HCT116 (cell line): ENCODE measurements at regions not wholly inside any gene's neighbourhood (a gene's known extent, or its start where the extent isn't known, plus 50 kb on each side); places are given as distances from the start of the nearest gene placed in this dataset.

Source experiments
- ATAC-seq: fragments of 200-7000 bp; cut with Tn5 transposase; 2 replicates; pipeline ENCODE4 v1.9.1; 2020; ENCODE audit warnings: mild to moderate bottlenecking, moderate library complexity
- BruUV-seq: library from RNA; stranded (reverse); fragments of 400-500 nt; replicated peaks from 2 replicates; lab custom pipeline; 2021; lab: Mats Ljungman, UMichigan
- CTCF ChIA-PET: fragments of 300-600 bp; sonication (Branson Sonifier 250); formaldehyde crosslinking; loops from one replicate; lab custom pipeline; 2021; ENCODE audit warnings: antibody characterized with exemption; lab: Charles Lee
- POLR2A ChIA-PET: fragments of 300-600, 350-600 bp; sonication (Branson Sonifier 250); formaldehyde crosslinking; loops from one replicate; lab custom pipeline; 2021; ENCODE audit warnings: antibody characterized with exemption; lab: Charles Lee
- RAD21 ChIA-PET, 2 experiments: fragments of 300-600 bp; sonication (Branson Sonifier 250); formaldehyde crosslinking; loops; one replicate each; lab custom pipeline; 2023; ENCODE audit warnings: low total read pairs in 2 of 2; ENCODE audit not compliant: uncharacterized antibody in 2 of 2, unreplicated experiment in 2 of 2, low non-redundant PET in 1 of 2; lab: Charles Lee
- DNase-seq: peaks from one replicate; pipeline ENCODE4 v3.0.0-alpha.2; 2010; ENCODE audit warnings: low read depth, low spot score
- H2AFZ ChIP-seq: fragments of 200-600 bp; shearing (Covaris generic), sonication (generic); 2 replicates; pipeline ENCODE4 v1.6.1; 2017; ENCODE audit warnings: low read depth, mixed run types, mixed read lengths, antibody characterized with exemption, low read length; ENCODE audit not compliant: poor library complexity, severe bottlenecking
- H3K27ac ChIP-seq: 2 replicates; pipeline ENCODE4 v1.5.1; 2012; ENCODE audit warnings: low read depth, low read length
- H3K27me3 ChIP-seq: fragments of 200-600 bp; sonication (generic); 2 replicates; pipeline ENCODE4 v1.6.1; 2016; ENCODE audit warnings: mixed run types, low read length, mixed read lengths; ENCODE audit not compliant: insufficient read depth
- H3K36me3 ChIP-seq, 2 experiments: fragments of 200-500 bp in 1 of 2; fragments of 200-600 bp in 1 of 2; sonication (Bioruptor generic) in 1 of 2; sonication (generic) in 1 of 2; 2 replicates each; pipeline versions ENCODE4 v1.5.1 to v1.6.1; 2014 to 2016; ENCODE audit warnings: low read length in 2 of 2, inconsistent platforms in 1 of 2, mixed read lengths in 1 of 2, mixed run types in 1 of 2; ENCODE audit not compliant: insufficient read depth in 2 of 2, control insufficient read depth in 1 of 2
- H3K4me1 ChIP-seq, 2 experiments: fragments of 200-600 bp in 1 of 2; sonication (generic) in 1 of 2; 2 replicates each; pipeline versions ENCODE4 v1.5.1 to v1.6.1; 2012 to 2017; ENCODE audit warnings: low read length in 2 of 2, inconsistent platforms in 1 of 2, mild to moderate bottlenecking in 1 of 2, mixed read lengths in 1 of 2, mixed run types in 1 of 2, moderate library complexity in 1 of 2; ENCODE audit not compliant: insufficient read depth in 2 of 2, control insufficient read depth in 1 of 2
- H3K4me2 ChIP-seq: fragments of 200-600 bp; sonication (generic); 2 replicates; pipeline ENCODE4 v1.6.1; 2017; ENCODE audit warnings: mixed run types, low read length, mixed read lengths
- H3K4me3 ChIP-seq, 2 experiments: fragments of 200-600 bp in 1 of 2; sonication (generic) in 1 of 2; replicated peaks in 1 of 2; 2 replicates each; pipeline ENCODE4 v1.5.1; 2011 to 2016; ENCODE audit warnings: low read length in 2 of 2, control low read depth in 1 of 2, low read depth in 1 of 2, mild to moderate bottlenecking in 1 of 2, mixed read lengths in 1 of 2, mixed run types in 1 of 2
- H3K79me2 ChIP-seq: fragments of 200-600 bp; sonication (generic); 2 replicates; pipeline ENCODE4 v1.6.1; 2017; ENCODE audit warnings: mild to moderate bottlenecking, mixed run types, low read length, moderate library complexity, mixed read lengths; ENCODE audit not compliant: insufficient read depth
- H3K9ac ChIP-seq: fragments of 200-600 bp; sonication (generic); 2 replicates; pipeline ENCODE4 v1.6.1; 2016; ENCODE audit warnings: low read length, mixed read lengths
- H3K9me2 ChIP-seq: fragments of 200-600 bp; sonication (generic), shearing (Covaris generic); 2 replicates; pipeline ENCODE4 v1.6.1; 2017; ENCODE audit warnings: mixed run types, mild to moderate bottlenecking, moderate library complexity; ENCODE audit not compliant: insufficient read depth
- H3K9me3 ChIP-seq, 2 experiments: fragments of 200-500 bp in 1 of 2; fragments of 200-600 bp in 1 of 2; sonication (Bioruptor generic) in 1 of 2; sonication (generic) in 1 of 2; 2 replicates each; pipeline ENCODE4 v1.6.1; 2014 to 2017; ENCODE audit warnings: low read length in 2 of 2, mixed read lengths in 2 of 2, inconsistent platforms in 1 of 2, low read depth in 1 of 2, mild to moderate bottlenecking in 1 of 2, mixed run types in 1 of 2, moderate library complexity in 1 of 2; ENCODE audit not compliant: control insufficient read depth in 1 of 2, insufficient read depth in 1 of 2
- H4K20me1 ChIP-seq: fragments of 200-600 bp; sonication (generic), shearing (Covaris generic); 2 replicates; pipeline ENCODE4 v1.6.1; 2017; ENCODE audit warnings: mixed run types, mild to moderate bottlenecking, moderate library complexity; ENCODE audit not compliant: insufficient read depth
- ATF3 ChIP-seq: IDR thresholded peaks from 2 replicates; pipeline ENCODE4 v1.6.1; 2012
- CBX3 ChIP-seq: IDR thresholded peaks from 2 replicates; pipeline ENCODE4 v1.6.1; 2012; ENCODE audit warnings: low read depth
- CEBPB ChIP-seq: IDR thresholded peaks from 2 replicates; pipeline ENCODE4 v1.6.1; 2012; ENCODE audit warnings: low read depth
- CTCF ChIP-seq, 3 experiments: fragments of 200-600 bp in 1 of 3; sonication (generic) in 1 of 3; IDR thresholded peaks in 2 of 3; conservative IDR thresholded peaks in 1 of 3; 2 replicates each; pipeline ENCODE4 v1.5.1; 2012 to 2017; ENCODE audit warnings: low read depth in 2 of 3, low read length in 2 of 3, antibody characterized with exemption in 1 of 3, borderline replicate concordance in 1 of 3, control low read depth in 1 of 3, mild to moderate bottlenecking in 1 of 3, mixed read lengths in 1 of 3, mixed run types in 1 of 3, moderate library complexity in 1 of 3; ENCODE audit not compliant: insufficient read depth in 1 of 3
- EGR1 ChIP-seq: IDR thresholded peaks from 2 replicates; pipeline ENCODE4 v1.6.1; 2012; ENCODE audit warnings: low read depth
- EZH2phosphoT487 ChIP-seq: fragments of 200-600 bp; IDR thresholded peaks from 2 replicates; pipeline ENCODE4 v1.6.1; 2018; ENCODE audit warnings: antibody characterized with exemption, borderline replicate concordance
- FOSL1 ChIP-seq: IDR thresholded peaks from 2 replicates; pipeline ENCODE4 v1.6.1; 2012; ENCODE audit warnings: low read depth
- MAX ChIP-seq: IDR thresholded peaks from 2 replicates; pipeline ENCODE4 v1.6.1; 2012
- REST ChIP-seq: IDR thresholded peaks from 2 replicates; pipeline ENCODE4 v1.6.1; 2012; ENCODE audit warnings: low read depth
- SRF ChIP-seq: IDR thresholded peaks from 2 replicates; pipeline ENCODE4 v1.6.1; 2012; ENCODE audit warnings: low read depth
- TCF7L2 ChIP-seq: IDR thresholded peaks from 2 replicates; pipeline ENCODE4 v1.7.0; 2011; ENCODE audit warnings: borderline replicate concordance, inconsistent platforms; ENCODE audit not compliant: insufficient read depth, insufficient read length; ENCODE audit errors: extremely low read depth
- YY1 ChIP-seq: IDR thresholded peaks from 2 replicates; pipeline ENCODE4 v1.6.1; 2011; ENCODE audit warnings: low read length, low read depth, moderate library complexity, mild to moderate bottlenecking; ENCODE audit not compliant: insufficient replicate concordance; ENCODE audit errors: extremely low read depth
- ZBTB33 ChIP-seq: IDR thresholded peaks from 2 replicates; pipeline ENCODE4 v1.6.1; 2011; ENCODE audit warnings: mild to moderate bottlenecking, low read length, moderate library complexity; ENCODE audit not compliant: insufficient replicate concordance; ENCODE audit errors: extremely low read depth
- ZNF274 ChIP-seq: fragments of 200-500 bp; sonication (Bioruptor generic); IDR thresholded peaks from 2 replicates; pipeline ENCODE4 v1.6.1; 2014; ENCODE audit warnings: mild to moderate bottlenecking, low read depth, low read length, inconsistent platforms
- intact Hi-C: fragments of 100-400 bp; cut with micrococcal nuclease; formaldehyde crosslinking; loops from 2 replicates; pipeline ENCODE4 v1.10.0; 2022

GRCh38 chr4:112859456-112860184 lies 189.8 kb upstream of the ANK2 start (continued):
- TF ChIP-seq ATF3 (no peak), YY1 (no peak), REST (no peak)

GRCh38 chr4:112860830-112861690 lies 188.4 kb upstream of the ANK2 start:
- H4K20me1 ChIP-seq: no peaks in the 10 kb centered on the region
- H3K27me3 ChIP-seq: no peaks in the 10 kb centered on the region
- H2AFZ ChIP-seq: no peak overlapping the region
- no peaks in the 10 kb centered on the region for H3K36me3 ChIP-seq
- DNase-seq (no peak), ATAC-seq (no peak)
- no TSS peak for BruUV-seq
- POLR2A ChIA-PET: no interaction called here
- no peak overlapping the region for H3K9ac ChIP-seq
- H3K4me2 ChIP-seq: no peak overlapping the region
- CTCF ChIA-PET: no interaction called here
- intact Hi-C loops: no loop called here
- H3K9me3 ChIP-seq: no peaks in the 10 kb centered on the region
- no peaks in the 10 kb centered on the region for H3K9me2 ChIP-seq
- no peak overlapping the region for H3K4me3 ChIP-seq
- no peaks in the 10 kb centered on the region for H3K79me2 ChIP-seq
- H3K27ac ChIP-seq: no peak overlapping the region
- H3K4me1 ChIP-seq: peaks cover 5 to 11% of the 10 kb centered on the region in 2 experiments; a peak in 3 of 4 replicates
- RAD21 ChIA-PET: no interaction called here
- TF ChIP-seq ZBTB33 (no peak), TCF7L2 (no peak), CBX3 (no peak), CTCF (IDR thresholded peaks at IDR 0.05 in 2 of 3, conservative IDR thresholded peaks at IDR 0.05 in 1 of 3; ENCODE audit: borderline replicate concordance in 1 of 3, insufficient read depth in 1 of 3, low read depth in 2 of 3, low read length in 2 of 3) (no peak), ZNF274 (no peak), SRF (no peak), CEBPB (no peak), FOSL1 (no peak), EGR1 (no peak), EZH2phosphoT487 (no peak), MAX (no peak)
